ENCODE measurements at regions not wholly inside any gene's neighbourhood (a gene's known extent, or its start where the extent isn't known, plus 50 kb on each side); places are given as distances from the start of the nearest gene placed in this dataset.

DNA sequence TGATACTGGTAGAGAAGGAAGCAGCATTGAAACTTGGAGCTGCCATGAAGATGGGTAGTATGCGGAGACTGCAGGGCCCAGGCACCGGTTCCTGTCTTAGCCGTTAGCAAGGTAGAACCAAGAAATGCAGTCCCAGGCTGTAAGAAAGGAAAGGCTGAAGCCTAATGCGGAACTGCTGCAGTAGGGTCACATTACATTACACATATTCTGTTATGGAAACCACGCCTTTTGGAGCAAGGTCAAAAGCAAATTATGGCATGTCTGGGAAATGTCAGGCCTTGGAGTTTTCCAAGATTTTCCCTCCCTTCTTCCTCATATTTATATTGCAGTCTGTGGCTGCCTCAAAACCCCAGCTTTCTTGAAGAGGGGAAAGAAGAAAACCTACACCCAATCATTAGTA, 204.8 kb upstream of the RASGEF1B start:
- TF ChIP-seq, protein P1, sequence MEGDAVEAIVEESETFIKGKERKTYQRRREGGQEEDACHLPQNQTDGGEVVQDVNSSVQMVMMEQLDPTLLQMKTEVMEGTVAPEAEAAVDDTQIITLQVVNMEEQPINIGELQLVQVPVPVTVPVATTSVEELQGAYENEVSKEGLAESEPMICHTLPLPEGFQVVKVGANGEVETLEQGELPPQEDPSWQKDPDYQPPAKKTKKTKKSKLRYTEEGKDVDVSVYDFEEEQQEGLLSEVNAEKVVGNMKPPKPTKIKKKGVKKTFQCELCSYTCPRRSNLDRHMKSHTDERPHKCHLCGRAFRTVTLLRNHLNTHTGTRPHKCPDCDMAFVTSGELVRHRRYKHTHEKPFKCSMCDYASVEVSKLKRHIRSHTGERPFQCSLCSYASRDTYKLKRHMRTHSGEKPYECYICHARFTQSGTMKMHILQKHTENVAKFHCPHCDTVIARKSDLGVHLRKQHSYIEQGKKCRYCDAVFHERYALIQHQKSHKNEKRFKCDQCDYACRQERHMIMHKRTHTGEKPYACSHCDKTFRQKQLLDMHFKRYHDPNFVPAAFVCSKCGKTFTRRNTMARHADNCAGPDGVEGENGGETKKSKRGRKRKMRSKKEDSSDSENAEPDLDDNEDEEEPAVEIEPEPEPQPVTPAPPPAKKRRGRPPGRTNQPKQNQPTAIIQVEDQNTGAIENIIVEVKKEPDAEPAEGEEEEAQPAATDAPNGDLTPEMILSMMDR (IDR thresholded peaks at IDR 0.05), result no peak
- TF ChIP-seq POLR2A (IDR thresholded peaks at IDR 0.05), result no peak

Data from esophagus squamous epithelium (tissue), 4 donors.